ENCODE measurements at regions not wholly inside any gene's neighbourhood (a gene's known extent, or its start where the extent isn't known, plus 50 kb on each side); places are given as distances from the start of the nearest gene placed in this dataset.

DNA sequence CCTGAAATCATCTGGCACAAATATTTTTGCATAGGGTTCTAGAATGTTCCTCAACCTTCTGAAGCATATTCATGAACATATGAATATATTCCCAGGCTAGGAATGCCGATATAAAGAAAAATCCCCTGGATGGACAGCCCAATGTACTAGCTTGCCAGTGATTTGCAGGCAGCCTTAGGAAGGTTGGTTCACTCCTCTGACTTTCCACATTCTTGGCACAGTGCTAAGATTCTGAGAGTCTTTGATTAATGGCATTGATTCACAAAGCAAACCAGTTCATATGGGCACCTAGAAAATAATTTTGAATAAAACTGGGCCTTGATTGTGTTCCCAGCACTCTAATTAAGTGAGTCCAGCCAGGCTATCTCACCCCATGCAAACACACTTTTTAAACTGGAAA lies 56.9 kb upstream of the ENPP4 start:
- Histone ChIP-seq H3K9me3 (no peaks in the 10 kb centered on the region), H3K4me3 (no peak overlapping the region), H3K27me3 (no peaks in the 10 kb centered on the region), H3K4me1 (no peaks in the 10 kb centered on the region), H3K27ac (no peak overlapping the region), H3K36me3 (no peaks in the 10 kb centered on the region)
- intact Hi-C loops (cut with DNase I; ENCODE audit: low total_unique reads), result no loop called here
- in situ Hi-C loops (cut with MboI; ENCODE audit: low pct_ligation_motif_present in 1 of 4, low pct_unique_long_range_greater_than_20kb in 1 of 4, low sequenced_read_pairs in 3 of 4), result no loop called here
- no peak for DNase-seq
- WGBS, 2 donors (ENCODE audit: low coverage in 1 of 2), result 73 to 90% methylated on average over 1 of the region's 1 CpG
- TF ChIP-seq, protein P1, sequence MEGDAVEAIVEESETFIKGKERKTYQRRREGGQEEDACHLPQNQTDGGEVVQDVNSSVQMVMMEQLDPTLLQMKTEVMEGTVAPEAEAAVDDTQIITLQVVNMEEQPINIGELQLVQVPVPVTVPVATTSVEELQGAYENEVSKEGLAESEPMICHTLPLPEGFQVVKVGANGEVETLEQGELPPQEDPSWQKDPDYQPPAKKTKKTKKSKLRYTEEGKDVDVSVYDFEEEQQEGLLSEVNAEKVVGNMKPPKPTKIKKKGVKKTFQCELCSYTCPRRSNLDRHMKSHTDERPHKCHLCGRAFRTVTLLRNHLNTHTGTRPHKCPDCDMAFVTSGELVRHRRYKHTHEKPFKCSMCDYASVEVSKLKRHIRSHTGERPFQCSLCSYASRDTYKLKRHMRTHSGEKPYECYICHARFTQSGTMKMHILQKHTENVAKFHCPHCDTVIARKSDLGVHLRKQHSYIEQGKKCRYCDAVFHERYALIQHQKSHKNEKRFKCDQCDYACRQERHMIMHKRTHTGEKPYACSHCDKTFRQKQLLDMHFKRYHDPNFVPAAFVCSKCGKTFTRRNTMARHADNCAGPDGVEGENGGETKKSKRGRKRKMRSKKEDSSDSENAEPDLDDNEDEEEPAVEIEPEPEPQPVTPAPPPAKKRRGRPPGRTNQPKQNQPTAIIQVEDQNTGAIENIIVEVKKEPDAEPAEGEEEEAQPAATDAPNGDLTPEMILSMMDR (IDR thresholded peaks at IDR 0.05), result no peak
- TF ChIP-seq POLR2A (IDR thresholded peaks at IDR 0.05) (no peak), EP300 (IDR thresholded peaks at IDR 0.05; ENCODE audit: low read depth) (no peak), POLR2AphosphoS5 (IDR thresholded peaks at IDR 0.05) (no peak)

DNA sequence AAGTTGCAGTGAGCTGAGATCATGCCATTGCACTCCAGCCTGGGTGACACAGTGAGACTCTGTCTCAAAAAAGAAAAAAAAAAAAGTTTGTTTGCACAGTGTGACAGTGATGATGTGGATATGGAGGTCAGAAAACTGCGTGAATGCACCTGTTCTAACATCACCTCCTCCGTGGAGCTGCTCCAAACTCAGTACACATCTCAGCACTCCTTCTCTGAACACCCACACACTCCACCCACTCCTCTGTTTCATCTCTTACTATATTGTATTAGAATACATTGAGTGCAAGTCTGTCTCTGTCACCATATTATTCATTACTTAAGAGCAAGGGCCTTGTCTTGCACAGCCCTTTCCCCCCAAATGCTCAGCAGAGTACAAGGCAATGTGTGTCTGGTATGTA lies 51.5 kb upstream of the ENPP4 start:
- Histone ChIP-seq H3K9me3 (no peaks in the 10 kb centered on the region), H3K36me3 (no peaks in the 10 kb centered on the region), H3K4me3 (no peak overlapping the region), H3K4me1 (no peaks in the 10 kb centered on the region), H3K27me3 (no peaks in the 10 kb centered on the region), H3K27ac (no peak overlapping the region)
- WGBS, 2 donors (ENCODE audit: low coverage in 1 of 2), result 35 to 68% methylated on average over 2 of the region's 2 CpGs
- TF ChIP-seq POLR2A (IDR thresholded peaks at IDR 0.05) (no peak), POLR2AphosphoS5 (IDR thresholded peaks at IDR 0.05) (no peak), EP300 (IDR thresholded peaks at IDR 0.05; ENCODE audit: low read depth) (no peak)
- TF ChIP-seq, protein P1 (IDR thresholded peaks at IDR 0.05), result no peak
- in situ Hi-C loops (cut with MboI; ENCODE audit: low pct_ligation_motif_present in 1 of 4, low pct_unique_long_range_greater_than_20kb in 1 of 4, low sequenced_read_pairs in 3 of 4), result loop anchor here in 3 of 4 donors (25.0 kb wide), 3 partner anchors 134 to 559 kb away; no protein-coding TSS in a partner anchor
- DNase-seq, result no peak
- intact Hi-C loops (cut with DNase I; ENCODE audit: low total_unique reads), result no loop called here

DNA sequence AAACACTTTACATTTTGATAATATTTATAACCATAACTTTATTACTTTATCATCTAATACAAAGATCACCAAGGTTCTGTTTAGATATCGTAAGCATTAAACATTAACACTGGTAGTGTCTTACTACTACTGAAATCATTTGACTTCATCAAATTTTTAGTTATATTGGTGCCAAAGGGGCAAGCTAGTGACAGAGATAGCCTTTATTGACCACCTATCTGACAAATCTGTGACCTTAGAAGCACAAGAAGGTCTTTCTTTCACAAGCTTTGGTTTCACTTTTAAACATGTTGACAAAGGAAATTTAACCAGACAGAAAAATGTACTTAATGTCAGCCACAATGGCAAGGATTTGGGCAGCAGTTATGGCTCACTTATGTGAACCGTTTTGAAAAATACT lies 50.7 kb upstream of the ENPP4 start:
- in situ Hi-C loops (cut with MboI; ENCODE audit: low pct_ligation_motif_present in 1 of 4, low pct_unique_long_range_greater_than_20kb in 1 of 4, low sequenced_read_pairs in 3 of 4), result loop anchor here in 3 of 4 donors (25.0 kb wide), 3 partner anchors 133 to 558 kb away; no protein-coding TSS in a partner anchor
- WGBS, 2 donors (ENCODE audit: low coverage in 1 of 2), result 54 to 84% methylated on average over 2 of the region's 2 CpGs
- no peak for TF ChIP-seq EP300 (IDR thresholded peaks at IDR 0.05; ENCODE audit: low read depth)
- TF ChIP-seq POLR2AphosphoS5 (IDR thresholded peaks at IDR 0.05), result no peak
- TF ChIP-seq, protein P1 (IDR thresholded peaks at IDR 0.05), result no peak
- TF ChIP-seq POLR2A (IDR thresholded peaks at IDR 0.05), result no peak
- Histone ChIP-seq H3K9me3 (no peaks in the 10 kb centered on the region), H3K36me3 (no peaks in the 10 kb centered on the region), H3K27ac (no peak overlapping the region), H3K27me3 (no peaks in the 10 kb centered on the region), H3K4me1 (no peaks in the 10 kb centered on the region), H3K4me3 (no peak overlapping the region)
- no peak for DNase-seq
- intact Hi-C loops (cut with DNase I; ENCODE audit: low total_unique reads), result no loop called here

Measured in transverse colon (tissue), 4 donors.